D341Med (cell line): ENCODE measurements at regions not wholly inside any gene's neighbourhood (a gene's known extent, or its start where the extent isn't known, plus 50 kb on each side); places are given as distances from the start of the nearest gene placed in this dataset.
A peak's percentile ranks its signal among the peaks of the same experiment; 100 is the strongest.
"Not testable (repeated sequence)": the region's sequence is repeated elsewhere in the genome, so short reads cannot be mapped to it uniquely, and the experiment has no call there.

Experiments
- DNase-seq: peaks from one replicate; pipeline ENCODE4 v3.0.0; 2012; ENCODE audit warnings: low spot score

GRCh38 chr3:106022913-106023312 is 154.1 kb upstream of the CBLB start:
- DNase-seq = no peak

- no peak for DNase-seq
Measured at GRCh38 chr3:106025151-106025722, 156.4 kb upstream of the CBLB start.

- no peak for DNase-seq
Measured at GRCh38 chr3:106029954-106030626, 161.3 kb upstream of the CBLB start.

GRCh38 chr3:106030627-106030963 is 161.8 kb upstream of the CBLB start:
- no peak for DNase-seq

- peak; percentile 50 for DNase-seq
Measured at GRCh38 chr3:106032479-106032878, 163.7 kb upstream of the CBLB start.

GRCh38 chr3:106033654-106034053 is 164.8 kb upstream of the CBLB start:
- no peak for DNase-seq

- no peak for DNase-seq
Measured at GRCh38 chr3:106034313-106034712, 165.5 kb upstream of the CBLB start.

GRCh38 chr3:106035619-106036018 is 166.8 kb upstream of the CBLB start:
- DNase-seq = no peak

GRCh38 chr3:106036696-106037095 is 167.9 kb upstream of the CBLB start:
- DNase-seq = no peak

GRCh38 chr3:106047221-106047620 is 178.4 kb upstream of the CBLB start:
- DNase-seq = no peak

- no peak for DNase-seq
Measured at GRCh38 chr3:106048946-106049481, 180.2 kb upstream of the CBLB start.

- DNase-seq = no peak
Measured at GRCh38 chr3:106049821-106050220, 181.0 kb upstream of the CBLB start.

- no peak for DNase-seq
Measured at GRCh38 chr3:106056931-106057330, 188.1 kb upstream of the CBLB start.

- peak; percentile 20 for DNase-seq
Measured at GRCh38 chr3:106058475-106058874, 189.7 kb upstream of the CBLB start.

- DNase-seq = no peak
Measured at GRCh38 chr3:106059953-106060517, 191.2 kb upstream of the CBLB start.

GRCh38 chr3:106063909-106064308 is 195.1 kb upstream of the CBLB start:
- DNase-seq = no peak

GRCh38 chr3:106065831-106066230 is 197.0 kb upstream of the CBLB start:
- DNase-seq = no peak

GRCh38 chr3:106067711-106068110 is 198.9 kb upstream of the CBLB start:
- no peak for DNase-seq

- no peak for DNase-seq
Measured at GRCh38 chr3:106068381-106068780, 199.6 kb upstream of the CBLB start.

- no peak for DNase-seq
Measured at GRCh38 chr3:106068795-106069194, 200.0 kb upstream of the CBLB start.

- no peak for DNase-seq
Measured at GRCh38 chr3:106070187-106070586, 201.4 kb upstream of the CBLB start.

- no peak for DNase-seq
Measured at GRCh38 chr3:106071306-106071705, 202.5 kb upstream of the CBLB start.

- DNase-seq = not testable (repeated sequence)
Measured at GRCh38 chr3:106072596-106072995, 203.8 kb upstream of the CBLB start.

- not testable (repeated sequence) for DNase-seq
Measured at GRCh38 chr3:106073806-106074205, 205.0 kb upstream of the CBLB start.
